C4-2B (cell line): ENCODE measurements at regions not wholly inside any gene's neighbourhood (a gene's known extent, or its start where the extent isn't known, plus 50 kb on each side); places are given as distances from the start of the nearest gene placed in this dataset.
"Not testable (repeated sequence)": the region's sequence is repeated elsewhere in the genome, so short reads cannot be mapped to it uniquely, and the experiment has no call there.

Source experiments
- ZFX ChIP-seq: fragments of 450-650 bp; IDR thresholded peaks from 2 replicates; pipeline ENCODE4 v1.6.1; 2017
- TF ChIP-seq, protein P1 (sequence below): fragments of 450-650 bp; conservative IDR thresholded peaks from 2 replicates; pipeline ENCODE4 v1.5.1; 2017; ENCODE audit warnings: mild to moderate bottlenecking

DNA sequence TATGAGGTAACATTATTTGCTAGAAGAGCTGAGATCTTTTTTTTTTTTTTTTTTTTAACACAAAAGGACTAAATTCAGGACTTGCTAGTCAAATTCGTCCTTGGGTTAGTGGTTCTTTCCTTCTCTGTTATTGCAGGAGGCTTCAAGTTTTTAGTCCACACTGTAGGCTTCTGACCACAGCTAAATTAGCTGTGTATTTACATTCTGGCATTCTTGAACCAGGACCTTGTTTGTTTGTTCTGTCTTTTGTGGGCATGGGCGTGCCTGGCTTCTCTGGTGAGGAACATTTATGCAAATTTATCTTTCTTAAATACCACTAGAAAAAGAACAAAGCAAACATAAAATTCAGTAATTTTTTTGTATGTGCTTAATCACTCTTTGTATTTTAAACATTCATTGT is 57.3 kb upstream of the GARIN1A start:
- TF ChIP-seq, protein P1, sequence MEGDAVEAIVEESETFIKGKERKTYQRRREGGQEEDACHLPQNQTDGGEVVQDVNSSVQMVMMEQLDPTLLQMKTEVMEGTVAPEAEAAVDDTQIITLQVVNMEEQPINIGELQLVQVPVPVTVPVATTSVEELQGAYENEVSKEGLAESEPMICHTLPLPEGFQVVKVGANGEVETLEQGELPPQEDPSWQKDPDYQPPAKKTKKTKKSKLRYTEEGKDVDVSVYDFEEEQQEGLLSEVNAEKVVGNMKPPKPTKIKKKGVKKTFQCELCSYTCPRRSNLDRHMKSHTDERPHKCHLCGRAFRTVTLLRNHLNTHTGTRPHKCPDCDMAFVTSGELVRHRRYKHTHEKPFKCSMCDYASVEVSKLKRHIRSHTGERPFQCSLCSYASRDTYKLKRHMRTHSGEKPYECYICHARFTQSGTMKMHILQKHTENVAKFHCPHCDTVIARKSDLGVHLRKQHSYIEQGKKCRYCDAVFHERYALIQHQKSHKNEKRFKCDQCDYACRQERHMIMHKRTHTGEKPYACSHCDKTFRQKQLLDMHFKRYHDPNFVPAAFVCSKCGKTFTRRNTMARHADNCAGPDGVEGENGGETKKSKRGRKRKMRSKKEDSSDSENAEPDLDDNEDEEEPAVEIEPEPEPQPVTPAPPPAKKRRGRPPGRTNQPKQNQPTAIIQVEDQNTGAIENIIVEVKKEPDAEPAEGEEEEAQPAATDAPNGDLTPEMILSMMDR, result not testable (repeated sequence)
- not testable (repeated sequence) for TF ChIP-seq ZFX
